ENCODE measurements at regions not wholly inside any gene's neighbourhood (a gene's known extent, or its start where the extent isn't known, plus 50 kb on each side); places are given as distances from the start of the nearest gene placed in this dataset.
"Not testable (repeated sequence)": the region's sequence is repeated elsewhere in the genome, so short reads cannot be mapped to it uniquely, and the experiment has no call there.

DNA sequence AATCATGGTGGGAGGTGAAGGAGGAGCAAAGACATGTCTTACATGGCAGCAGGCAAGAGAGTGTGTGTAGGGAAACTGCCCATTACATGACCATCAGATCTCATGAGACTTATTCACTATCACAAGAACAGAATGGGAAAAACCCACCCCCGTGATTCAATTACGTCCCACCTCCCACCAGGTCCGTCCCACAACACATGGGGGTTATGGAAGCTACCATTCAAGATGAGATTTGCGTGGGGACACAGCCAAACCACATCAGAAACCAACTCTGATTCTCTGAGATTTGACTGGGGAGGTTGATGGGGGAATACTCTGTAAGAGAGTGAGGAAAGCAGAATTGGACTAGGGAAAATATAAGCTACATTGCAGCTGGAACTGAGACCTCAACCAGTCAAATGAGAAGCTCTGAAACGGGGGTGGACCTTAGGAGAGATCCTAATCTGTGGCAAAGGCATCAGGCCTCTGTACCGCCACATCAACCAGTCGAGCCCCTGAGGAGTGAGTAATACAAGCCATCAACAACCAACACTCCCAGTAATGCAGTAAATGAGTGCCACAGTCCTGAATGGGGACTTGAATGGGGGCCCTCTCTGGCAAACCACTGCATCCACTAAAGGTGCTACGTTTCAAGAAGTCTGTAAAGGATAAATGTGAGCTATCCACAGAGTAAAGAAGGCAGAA, 207.9 kb upstream of the GADL1 start:
- DNase-seq, result no peak

DNA sequence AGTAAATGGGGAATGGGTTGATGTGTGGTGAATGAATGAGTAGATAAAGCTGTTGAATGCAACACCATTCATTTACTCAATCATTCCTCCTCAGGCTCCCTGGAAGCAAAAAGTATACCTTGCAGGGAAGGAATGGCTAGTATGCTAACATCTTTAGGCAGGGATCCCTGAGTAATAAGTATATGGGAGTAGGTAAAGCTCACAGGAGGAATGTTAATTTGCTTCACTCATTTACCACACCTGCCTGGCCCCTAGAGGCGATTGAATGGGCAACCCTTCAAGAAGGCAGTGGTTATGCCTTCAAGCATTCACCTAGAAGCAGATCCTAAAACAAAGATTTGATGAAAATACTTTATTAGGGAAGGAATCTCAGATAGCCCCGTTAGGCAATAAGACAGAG, 208.7 kb upstream of the GADL1 start:
- no peak for DNase-seq

DNA sequence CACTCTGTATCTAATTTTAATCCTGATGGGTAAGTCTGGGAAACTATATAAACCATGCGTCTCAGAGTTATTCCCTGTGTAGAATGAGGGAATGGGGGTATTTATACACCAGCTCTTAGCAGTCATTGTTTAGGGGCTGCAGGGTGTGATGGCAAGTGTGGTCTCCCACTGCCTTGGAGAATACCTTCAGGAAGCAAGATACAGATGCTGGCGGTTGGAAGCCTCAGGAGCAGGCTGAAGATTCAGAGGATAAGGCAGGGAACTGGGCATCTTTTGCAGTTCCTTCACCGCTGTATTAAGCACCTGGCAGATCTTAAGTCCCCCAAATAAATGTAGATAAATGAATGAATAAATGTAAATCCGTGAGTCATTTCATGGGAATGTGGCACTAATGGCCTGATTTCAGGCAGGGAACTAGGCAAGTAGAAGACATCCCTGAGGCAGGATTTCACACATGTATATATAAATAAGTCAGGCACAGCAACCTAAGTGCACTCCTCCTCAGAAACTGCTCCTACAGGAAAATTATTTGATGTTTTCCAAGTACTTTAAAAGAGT, 209.2 kb upstream of the GADL1 start:
- DNase-seq, result no peak

DNA sequence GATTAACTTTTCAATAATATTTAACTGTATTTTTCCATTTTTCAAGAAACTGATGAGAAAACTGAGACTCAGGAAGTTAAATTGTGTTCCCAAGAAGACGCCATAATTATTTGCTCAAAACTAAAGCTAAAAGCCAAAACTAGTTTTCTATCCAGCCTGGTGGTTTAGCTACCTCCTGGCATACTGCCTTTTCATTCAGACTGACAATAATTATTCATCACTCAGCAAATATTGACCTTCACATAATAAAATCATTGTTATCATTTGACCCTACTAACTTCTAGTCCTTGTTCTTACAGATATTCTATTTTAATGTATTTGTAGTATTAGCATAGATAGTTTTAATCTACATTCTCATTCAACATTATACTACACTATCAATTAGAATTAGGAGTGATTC, 210.6 kb upstream of the GADL1 start:
- no peak for DNase-seq

DNA sequence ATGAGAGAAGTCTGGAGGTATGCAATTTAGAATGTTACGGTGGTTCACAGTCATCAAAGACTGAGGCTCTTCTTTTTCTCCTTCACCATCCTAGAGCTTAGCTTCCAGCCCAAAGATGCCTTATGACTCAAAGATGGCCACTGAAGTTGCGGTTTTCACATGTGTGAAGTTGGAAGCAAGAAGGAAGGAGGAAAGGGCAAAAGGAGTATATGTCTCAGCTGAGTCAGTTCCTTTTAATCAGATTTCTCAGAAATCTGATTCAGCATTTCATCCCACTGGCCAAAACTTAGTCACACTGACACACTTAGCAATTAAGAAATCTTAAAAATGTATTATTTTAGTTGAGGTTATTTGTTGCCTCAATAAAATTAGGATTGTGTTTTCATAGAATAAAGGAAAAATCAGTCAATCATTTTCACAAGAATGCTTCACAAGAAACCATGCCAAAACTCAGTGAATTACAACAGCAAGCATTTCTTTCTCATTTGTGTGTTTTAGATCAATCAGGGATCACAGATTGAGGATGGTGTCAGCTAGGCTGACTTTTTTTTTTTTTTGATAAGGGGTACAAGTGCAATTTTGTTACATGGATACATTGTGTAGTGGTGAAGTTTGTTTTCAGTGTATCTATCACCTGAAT, 211.1 kb upstream of the GADL1 start:
- no peak for DNase-seq

DNA sequence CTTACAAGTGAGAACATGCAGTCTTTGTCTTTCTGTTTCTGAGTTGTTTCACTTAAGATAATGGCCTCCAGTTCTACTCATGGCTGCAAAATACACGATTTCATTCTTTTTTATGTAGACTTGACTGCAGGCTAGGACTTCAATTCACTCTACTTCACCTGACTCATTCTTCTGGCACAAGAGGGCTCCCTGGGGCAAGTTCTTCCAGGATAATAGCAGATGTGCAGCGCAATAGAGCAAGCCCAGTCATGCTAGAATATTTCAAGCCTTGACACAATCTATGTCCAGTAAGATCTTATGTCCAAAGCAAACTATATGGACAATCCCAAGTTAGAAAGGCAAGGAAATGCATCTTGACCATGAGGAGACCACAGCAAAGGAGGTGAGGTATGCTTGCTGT, 211.7 kb upstream of the GADL1 start:
- DNase-seq, result no peak

DNA sequence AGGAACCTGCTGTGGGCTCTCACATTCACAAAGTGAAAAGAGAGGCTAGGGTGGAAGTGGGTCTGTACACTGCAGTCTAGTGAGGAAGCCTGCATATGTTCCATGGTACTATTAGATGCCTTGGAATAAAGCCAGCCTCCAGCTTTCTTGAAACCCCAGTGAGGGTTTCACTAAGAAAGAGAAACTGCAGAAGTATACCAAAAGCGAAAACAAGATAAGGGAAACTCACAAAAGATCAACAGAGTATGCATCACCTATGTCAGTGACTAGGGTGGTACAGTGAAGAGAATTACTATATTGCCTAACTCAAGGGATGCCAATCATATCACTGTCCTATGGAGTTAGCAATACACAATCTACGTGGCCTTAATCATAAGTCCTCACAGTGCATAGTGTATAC, 212.5 kb upstream of the GADL1 start:
- no peak for DNase-seq

DNA sequence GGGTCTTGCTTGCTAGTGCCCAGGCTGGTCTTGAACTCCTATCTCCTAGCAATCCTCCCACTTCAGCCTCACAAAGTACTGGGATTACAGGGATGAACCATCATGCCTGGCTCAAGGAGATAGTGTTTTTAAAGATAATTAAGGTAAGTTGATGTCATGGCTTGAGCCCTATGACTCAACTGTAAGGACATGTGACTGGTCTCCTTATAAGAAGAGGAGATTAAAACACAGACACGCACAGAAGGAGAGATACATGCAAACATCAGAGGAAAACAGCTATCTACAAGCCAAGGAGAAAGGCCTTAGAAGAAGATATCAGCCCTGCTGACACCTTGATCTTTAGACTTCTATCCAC, 220.4 kb upstream of the GADL1 start:
- no peak for DNase-seq

DNA sequence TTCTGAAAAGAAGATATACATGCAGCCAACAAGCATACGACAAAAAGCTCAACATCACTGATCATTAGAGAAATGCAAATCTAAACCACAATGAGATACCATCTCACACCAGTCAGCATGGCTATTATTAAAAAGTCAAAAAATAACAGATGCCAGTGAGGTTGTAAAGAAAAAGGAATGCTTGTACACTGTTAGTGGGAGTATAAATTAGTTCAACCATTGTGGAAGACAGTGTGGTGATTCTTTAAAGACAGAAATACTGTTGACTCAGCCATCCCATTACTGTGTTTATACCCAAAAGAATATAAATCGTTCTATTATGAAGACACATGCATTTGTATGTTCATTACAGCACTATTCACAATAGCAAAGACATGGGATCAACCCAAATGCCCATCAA, 221.1 kb upstream of the GADL1 start:
- not testable (repeated sequence) for DNase-seq

DNA sequence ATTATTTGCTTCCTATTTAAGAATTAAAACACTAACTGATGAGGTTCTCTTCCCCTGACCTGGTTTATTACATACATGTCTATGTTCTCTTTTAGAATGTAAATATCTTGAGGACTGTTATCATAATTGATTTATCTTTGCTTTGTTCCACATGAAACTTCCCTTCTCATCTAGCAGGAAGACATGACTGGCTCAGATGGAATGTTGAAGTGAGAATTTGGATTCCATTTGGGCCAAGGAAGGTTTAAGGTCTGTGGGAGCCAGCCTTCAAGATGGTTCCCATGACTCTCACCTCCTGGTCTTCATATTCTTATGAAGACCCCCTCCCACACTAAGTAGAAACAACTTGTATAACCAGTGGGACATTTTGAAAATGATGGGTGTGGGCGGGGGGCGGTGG, 222.2 kb upstream of the GADL1 start:
- DNase-seq, result no peak

DNA sequence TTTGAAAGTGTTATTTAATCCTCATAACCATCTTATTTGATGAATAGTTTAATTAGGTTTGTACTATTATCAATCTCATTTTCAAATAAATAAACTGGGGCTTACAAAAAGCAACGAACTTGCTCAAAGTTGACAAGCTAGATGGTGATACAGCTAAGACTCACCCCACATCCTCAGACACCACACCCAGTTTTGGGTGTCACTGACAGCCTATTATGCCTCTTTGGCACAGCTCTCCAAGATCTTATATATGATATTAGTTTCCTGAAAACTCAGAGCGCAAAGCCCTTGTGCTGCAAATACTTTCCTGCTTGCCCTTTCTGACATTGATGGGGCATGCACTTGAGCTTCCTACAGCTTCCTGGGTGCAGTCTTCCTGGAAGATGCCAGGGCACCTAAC, 223.4 kb upstream of the GADL1 start:
- DNase-seq, result no peak

DNA sequence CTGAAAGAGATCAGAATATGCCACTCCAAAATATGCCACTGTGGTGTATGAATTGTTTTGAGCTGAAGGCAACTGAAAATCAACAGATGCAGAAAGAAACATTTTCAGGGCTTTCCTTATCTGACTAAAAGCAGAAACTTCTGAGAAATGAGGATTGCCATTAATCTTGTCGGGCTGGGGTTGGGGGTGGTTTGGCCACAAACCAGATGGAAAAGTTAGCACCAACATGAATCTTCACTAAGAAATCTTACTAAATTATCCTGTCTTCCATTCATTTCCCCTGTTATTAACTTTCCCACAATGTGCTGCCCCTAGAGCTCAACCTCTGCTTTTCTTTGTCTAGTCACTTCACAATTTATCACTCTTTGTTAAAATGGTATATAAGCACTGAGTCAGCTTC, 229.9 kb upstream of the GADL1 start:
- no peak for DNase-seq

DNA sequence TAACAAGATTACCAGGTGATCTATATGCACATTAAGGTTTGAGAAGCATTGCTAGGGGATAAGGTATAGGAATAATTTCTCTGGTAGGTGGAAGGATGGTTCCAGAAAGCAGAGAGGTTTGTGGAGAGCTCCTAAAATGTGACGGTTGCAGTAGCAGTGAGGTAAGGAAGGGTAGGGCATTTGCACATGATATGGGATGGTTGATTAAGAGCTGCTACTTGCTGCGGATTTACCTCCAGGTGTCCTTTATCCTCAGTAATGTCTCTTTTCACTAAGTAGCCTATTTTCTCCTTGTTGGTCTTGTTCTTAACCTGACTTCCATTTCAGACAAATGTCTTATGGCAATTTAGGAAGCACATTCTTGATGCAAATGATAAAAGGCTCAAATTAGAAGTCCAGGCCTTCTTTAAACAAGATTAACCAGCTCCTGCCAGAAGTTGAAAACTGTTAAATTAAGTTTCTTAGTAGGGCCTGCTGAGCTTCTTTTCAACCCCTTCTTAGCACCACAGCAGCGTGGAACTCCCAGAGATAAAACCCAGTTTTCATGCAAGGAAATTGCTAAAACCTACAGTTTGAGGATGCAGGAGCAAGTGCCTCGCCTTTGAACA, 231.1 kb upstream of the GADL1 start:
- no peak for DNase-seq

DNA sequence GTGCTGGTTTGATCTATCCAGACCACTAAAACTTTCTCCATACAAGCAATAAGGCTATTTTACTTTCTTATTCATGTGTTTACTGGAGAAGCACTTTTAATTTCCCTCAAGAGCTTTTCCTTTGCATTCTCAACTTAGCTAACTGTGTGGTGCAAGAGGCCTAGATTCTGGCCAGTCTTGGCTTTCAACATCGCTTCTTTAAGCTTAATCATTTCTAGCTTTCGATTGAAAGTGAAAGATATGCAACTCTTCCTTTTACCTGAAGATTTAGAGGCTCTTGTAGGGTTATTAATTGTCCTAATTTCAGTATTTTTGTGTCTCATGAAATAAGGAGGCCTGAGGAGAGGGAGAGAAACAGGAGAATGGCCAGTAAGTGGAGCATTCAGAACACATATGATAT, 234.8 kb upstream of the GADL1 start:
- DNase-seq, result no peak

DNA sequence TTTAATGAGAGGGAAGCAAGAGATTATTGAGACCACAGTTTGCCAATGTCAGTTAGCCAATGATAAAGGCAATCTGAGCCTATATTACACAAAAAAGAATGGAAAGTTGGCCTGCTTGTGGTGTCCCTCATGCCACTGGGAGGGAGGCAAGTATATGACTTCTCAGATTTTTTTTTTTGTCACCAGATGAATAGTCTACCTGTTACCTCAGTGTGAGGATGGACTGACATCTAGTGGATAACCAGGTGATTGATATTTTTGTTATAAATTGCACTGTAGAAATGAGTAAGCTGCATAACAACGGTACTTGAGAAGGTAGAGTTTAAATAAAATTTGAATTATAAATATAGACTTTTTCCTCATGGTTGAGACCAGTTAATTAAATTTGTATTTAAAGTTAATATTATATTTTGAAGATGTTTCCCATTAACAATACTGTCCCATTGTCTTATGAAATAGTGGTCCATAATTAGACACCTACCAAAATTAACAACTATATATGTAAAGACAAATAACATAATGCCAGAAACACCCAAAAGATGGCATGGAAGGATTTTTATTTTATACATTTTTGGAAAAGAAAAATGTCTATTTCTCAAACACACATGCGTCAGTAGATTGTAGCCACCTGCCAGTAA, 237.8 kb upstream of the GADL1 start:
- DNase-seq, result no peak

DNA sequence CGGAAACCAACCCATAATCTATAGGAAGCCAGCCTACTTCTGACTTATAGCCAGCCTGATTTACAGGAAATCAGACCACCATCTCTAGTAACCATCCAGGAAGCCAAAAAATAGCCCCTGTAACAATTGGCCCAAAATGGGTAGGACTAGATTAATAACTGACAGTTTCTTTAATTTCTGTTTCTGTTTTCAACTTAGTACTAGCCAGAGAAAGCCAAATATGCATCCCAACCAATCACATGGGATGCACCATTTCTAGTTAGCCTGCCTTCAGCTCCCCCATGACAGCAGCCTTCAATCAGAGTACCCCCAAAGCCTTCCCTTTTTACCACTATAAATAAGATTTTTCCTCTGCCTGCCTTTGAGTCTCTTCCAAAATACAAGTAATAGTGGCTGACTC, 239.1 kb upstream of the GADL1 start:
- no peak for DNase-seq

DNA sequence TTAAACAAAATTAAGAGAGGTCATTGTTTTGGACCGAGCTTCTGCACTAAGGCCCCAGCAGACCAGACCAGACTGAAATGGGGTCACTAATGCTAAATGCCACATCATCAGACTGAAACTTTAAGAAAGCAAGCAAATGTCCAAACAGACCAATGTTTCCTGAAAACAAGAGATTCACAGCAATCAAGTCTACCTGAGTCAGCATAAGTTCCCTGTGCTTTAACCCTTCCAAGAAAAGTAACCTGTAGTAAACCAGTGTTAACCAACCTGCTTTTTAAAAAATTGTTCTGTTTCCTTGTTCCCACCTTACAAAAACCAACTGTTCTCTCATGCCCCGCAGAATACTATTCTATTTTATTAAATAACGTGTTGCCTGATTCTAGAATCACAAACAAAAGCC, 241.1 kb upstream of the GADL1 start:
- no peak for DNase-seq

DNA sequence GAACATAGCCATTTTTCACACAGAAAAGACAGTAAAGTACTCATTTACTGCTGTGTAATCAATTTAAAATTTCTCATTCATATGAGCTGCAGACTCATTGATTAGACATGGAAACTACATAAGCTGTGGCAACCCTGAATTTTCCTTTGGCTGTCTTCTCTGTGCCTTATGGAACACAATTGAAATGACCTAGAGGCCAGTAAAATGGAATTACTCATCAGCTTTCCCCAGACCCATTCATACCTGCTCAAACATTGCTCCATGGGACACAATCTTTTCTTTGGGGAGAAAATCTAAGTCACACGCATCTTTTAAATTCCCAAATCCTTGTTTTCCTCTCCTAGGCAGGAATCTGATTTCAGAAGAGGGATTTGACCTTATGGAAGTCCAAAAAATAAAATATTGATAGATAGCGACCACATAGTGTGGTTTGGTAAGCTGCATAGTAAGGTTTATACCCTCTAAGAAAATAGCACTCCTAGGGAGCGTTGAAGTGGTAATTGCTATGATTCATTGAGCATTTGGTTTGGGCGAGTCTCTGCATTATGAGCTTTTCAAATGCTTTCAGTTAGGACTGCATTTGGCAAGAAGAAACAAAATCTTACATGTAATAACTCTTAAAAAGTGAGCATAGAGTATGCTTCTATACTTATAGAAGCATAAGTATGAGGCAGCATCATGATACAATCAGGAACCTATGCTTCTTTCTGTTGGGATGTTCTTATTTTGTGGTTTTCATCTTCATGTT, 243.4 kb upstream of the GADL1 start:
- no peak for DNase-seq

DNA sequence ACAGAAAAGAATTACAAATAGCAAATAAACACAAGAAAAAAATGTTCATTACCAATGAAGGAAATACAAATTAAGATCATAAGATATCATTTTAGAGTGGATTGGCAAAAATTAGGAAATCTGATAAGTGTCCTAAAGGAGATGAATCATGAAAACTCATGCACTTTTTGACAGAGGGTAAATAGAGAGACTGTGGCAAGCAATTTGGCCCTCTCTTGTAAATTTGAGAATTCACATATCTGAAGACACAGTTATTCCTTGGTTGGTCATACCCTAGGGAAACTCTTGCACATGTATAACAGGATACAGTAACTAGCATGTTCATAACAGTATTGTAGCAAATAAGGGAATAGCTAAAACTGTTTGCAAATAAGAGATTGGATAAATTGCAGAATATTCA, 246.0 kb upstream of the GADL1 start:
- DNase-seq, result no peak

DNA sequence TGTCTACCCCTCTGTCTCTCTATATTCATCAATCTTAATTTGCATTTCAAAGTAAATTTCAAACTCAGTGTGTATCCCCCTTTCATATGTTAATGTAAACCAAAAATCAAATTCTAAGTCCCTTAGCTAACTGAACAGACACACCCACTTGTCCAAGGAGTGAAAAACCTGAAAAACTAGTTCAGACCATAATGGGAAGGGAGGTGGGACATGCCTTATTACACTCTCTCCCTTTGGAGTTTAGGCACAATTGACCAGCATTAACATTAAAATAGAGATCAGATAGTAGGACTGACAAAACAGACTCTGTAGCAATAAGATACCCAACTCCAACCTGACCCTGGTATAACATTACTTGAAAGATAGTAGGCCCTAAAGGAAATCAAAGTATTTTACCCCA, 247.7 kb upstream of the GADL1 start:
- DNase-seq, result no peak

DNA sequence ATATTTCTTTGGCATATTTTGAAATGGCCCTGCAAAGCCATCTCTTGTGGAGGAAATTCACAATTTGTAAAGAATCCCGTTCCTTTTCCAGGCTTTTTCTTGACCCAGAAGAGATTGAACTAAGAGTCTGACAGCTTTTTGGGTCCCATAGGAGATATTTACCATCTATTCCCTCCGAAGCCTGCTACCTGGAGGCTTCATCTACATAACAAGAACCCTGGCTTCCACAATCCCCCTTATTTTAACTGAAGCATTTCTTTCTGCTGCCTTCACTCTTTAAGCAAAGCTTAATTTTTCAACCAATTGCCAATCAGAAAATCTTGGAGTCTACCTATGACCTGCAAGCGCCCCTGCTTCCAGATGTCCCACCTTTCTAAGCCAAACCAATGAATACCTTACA, 248.1 kb upstream of the GADL1 start:
- no peak for DNase-seq

DNA sequence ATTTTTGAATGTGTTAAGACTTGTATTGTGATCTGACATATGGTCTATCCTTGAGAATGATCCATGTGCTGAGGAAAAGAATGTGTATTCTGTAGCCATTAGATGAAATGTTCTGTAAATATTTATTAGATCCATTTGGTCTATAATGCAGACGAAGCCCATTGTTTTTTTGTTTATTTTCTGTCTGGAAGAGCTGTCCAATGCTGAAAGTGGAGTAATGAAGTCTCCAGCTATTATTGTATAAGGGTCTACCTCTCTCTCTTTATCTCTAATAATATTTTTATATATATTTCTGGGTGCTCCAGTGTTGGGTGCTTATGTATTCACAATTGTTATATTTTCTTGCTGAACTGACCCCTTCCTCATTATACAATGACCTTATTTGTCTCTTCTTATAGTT, 250.6 kb upstream of the GADL1 start:
- DNase-seq, result no peak

DNA sequence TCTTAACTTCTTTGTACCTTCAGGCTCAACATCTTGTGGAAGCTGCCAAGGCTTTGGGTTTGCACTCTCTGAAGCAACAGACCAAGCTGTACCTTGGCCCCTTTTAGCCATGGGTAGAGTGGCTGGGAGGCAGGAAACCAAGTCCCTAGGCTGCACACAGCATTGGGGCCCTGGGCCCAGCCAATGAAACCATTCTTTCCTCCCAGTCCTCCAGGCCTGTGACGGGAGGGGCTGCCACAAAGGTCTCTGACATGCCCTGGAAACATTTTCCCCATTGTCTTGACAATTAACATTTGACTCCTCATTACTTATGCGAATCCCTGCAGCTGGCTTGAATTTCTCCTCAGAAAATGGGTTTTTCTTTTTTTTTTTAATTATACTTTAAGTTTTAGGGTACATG, 253.1 kb upstream of the GADL1 start:
- DNase-seq, result no peak
